Uterus (tissue), 3 donors: ENCODE measurements at regions not wholly inside any gene's neighbourhood (a gene's known extent, or its start where the extent isn't known, plus 50 kb on each side); places are given as distances from the start of the nearest gene placed in this dataset.

Experiments
- DNase-seq, 2 donors: peaks; one replicate each; pipeline ENCODE4 v3.0.0-alpha.2; 2019 to 2020
- H3K27ac ChIP-seq, 2 donors: fragments of 200-600 bp; sonication (generic); 1 replicate in 1 of 2; 2 replicates in 1 of 2; pipeline ENCODE4 v1.5.1; 2016 to 2018
- H3K27me3 ChIP-seq, 2 donors: fragments of 200-600 bp; sonication (generic); one replicate each; pipeline ENCODE4 v1.5.1; 2018 to 2019; ENCODE audit warnings: control low read depth in 1 of 2
- H3K36me3 ChIP-seq, 2 donors: fragments of 200-600 bp; sonication (generic); one replicate each; pipeline ENCODE4 v1.5.1; 2019; ENCODE audit warnings: control low read depth in 1 of 2
- H3K4me1 ChIP-seq, 2 donors: fragments of 200-600 bp; sonication (generic); one replicate each; pipeline ENCODE4 v1.5.1; 2018 to 2019; ENCODE audit warnings: control low read depth in 1 of 2
- H3K4me3 ChIP-seq, 2 donors: fragments of 200-600 bp; sonication (generic); 1 replicate in 1 of 2; 2 replicates in 1 of 2; pipeline ENCODE4 v1.5.1; 2018 to 2019; ENCODE audit warnings: mild to moderate bottlenecking in 1 of 2
- H3K9me3 ChIP-seq, 2 donors: fragments of 200-600 bp; sonication (generic); one replicate each; pipeline ENCODE4 v1.5.1; 2019; ENCODE audit warnings: control low read depth in 1 of 2
- CTCF ChIP-seq, 4 experiments: fragments of 200-600 bp in 2 of 4; fragments of 450-650 bp in 2 of 4; sonication (generic) in 2 of 4; IDR thresholded peaks; one replicate each; pipeline ENCODE4 v1.5.1; 2016 to 2019; ENCODE audit warnings: antibody characterized with exemption in 4 of 4, mild to moderate bottlenecking in 2 of 4, moderate library complexity in 1 of 4
- POLR2A ChIP-seq, 2 donors: fragments of 450-650 bp; IDR thresholded peaks; one replicate each; pipeline ENCODE4 v1.6.1; 2016; ENCODE audit warnings: antibody characterized with exemption in 2 of 2, mild to moderate bottlenecking in 1 of 2, moderate library complexity in 1 of 2
- intact Hi-C: fragments of 100-400 bp; cut with DNase I; formaldehyde crosslinking; loops from one replicate; pipeline ENCODE4 v1.15.1; 2023; ENCODE audit warnings: low total_unique reads
- donor health status: DM: yes; HTN: yes; CAD: no.

- no peaks in the 10 kb centered on the region for H3K4me1 ChIP-seq
- no peaks in the 10 kb centered on the region for H3K27me3 ChIP-seq
- no peak overlapping the region for H3K27ac ChIP-seq
- no peaks in the 10 kb centered on the region for H3K36me3 ChIP-seq
- no peak overlapping the region for H3K4me3 ChIP-seq
- no peak for DNase-seq
- TF ChIP-seq CTCF (IDR thresholded peaks at IDR 0.05) = no peak
- no peaks in the 10 kb centered on the region for H3K9me3 ChIP-seq
- intact Hi-C loops = no loop called here
Observed at GRCh38 chr14:82146846-82147245, 613.2 kb upstream of the SEL1L start.

- H3K9me3 ChIP-seq = no peaks in the 10 kb centered on the region
- no peak overlapping the region for H3K4me3 ChIP-seq
- intact Hi-C loops = no loop called here
- TF ChIP-seq POLR2A (IDR thresholded peaks at IDR 0.05) = no peak
- TF ChIP-seq CTCF (IDR thresholded peaks at IDR 0.05) = no peak
- H3K27me3 ChIP-seq = no peaks in the 10 kb centered on the region
- H3K27ac ChIP-seq = no peak overlapping the region
- no peaks in the 10 kb centered on the region for H3K4me1 ChIP-seq
- no peaks in the 10 kb centered on the region for H3K36me3 ChIP-seq
- DNase-seq = no peak
Observed at GRCh38 chr14:82153689-82154088, 620.0 kb upstream of the SEL1L start.

DNA sequence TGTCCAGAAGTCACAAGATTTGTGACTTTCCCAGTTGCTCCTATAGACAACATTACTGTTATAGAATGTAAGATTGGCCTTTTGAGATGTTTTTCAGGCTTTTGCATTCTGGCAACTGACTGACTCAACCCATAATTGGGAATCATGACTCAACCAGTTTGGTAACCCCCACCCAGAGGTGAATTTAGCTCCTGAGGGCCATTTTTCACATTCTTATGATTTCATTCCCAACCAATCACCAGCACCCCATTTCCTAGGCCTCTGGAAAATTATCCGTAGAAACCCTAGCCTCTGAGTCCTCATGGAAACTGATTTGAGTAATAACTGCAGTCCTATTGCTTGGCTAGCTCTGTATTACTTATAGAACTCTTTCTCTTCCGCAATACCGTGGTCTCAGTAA, 626.0 kb upstream of the SEL1L start:
- H3K4me3 ChIP-seq = no peak overlapping the region
- TF ChIP-seq POLR2A (IDR thresholded peaks at IDR 0.05) = no peak
- TF ChIP-seq CTCF (IDR thresholded peaks at IDR 0.05) = no peak
- no peak overlapping the region for H3K27ac ChIP-seq
- no peaks in the 10 kb centered on the region for H3K36me3 ChIP-seq
- intact Hi-C loops = no loop called here
- no peaks in the 10 kb centered on the region for H3K9me3 ChIP-seq
- no peaks in the 10 kb centered on the region for H3K4me1 ChIP-seq
- DNase-seq = no peak
- no peaks in the 10 kb centered on the region for H3K27me3 ChIP-seq

DNA sequence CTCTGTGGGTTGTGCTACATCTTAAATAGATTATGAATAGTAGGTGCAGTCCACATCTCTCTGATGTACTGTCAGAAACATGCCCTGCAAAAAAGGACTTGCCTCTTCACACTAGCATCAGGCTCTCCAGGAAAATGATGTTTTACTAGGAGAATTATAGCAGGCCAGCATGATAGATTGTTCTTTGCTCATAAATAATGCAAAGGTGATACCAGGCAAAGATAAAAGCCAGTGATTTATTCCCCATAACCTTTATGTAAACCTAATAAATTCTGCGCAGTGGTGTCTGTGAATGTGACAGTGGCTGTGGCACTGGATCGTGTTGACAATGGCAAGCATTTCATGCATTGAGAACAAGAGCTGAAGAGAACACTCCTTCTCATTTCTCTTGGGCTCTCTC, 646.5 kb upstream of the SEL1L start:
- Histone ChIP-seq H3K27me3 (no peaks in the 10 kb centered on the region), H3K36me3 (no peaks in the 10 kb centered on the region), H3K27ac (no peak overlapping the region), H3K4me3 (no peak overlapping the region), H3K4me1 (no peaks in the 10 kb centered on the region), H3K9me3 (no peaks in the 10 kb centered on the region)
- no peak for DNase-seq
- TF ChIP-seq POLR2A (IDR thresholded peaks at IDR 0.05) = no peak
- TF ChIP-seq CTCF (IDR thresholded peaks at IDR 0.05) = no peak
- intact Hi-C loops = no loop called here

DNA sequence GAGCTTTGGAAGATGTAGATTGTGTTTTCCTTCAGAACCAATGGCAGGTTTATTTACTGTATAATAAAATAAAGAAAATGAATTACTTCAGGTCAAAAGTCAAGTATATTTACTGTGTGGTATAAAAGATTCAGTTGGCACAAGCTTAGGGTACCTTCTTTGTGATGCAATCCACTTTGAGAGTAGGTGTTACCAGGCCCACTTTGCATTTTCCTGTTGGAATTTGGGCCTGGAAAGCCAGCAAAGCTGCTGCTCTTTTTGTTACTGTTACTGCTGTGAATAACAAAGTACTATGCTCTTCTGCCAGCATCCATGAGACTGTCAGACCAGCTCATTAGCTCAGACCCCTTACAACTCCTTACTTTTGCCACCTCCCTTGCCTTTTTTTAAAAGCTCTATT, 649.0 kb upstream of the SEL1L start:
- Histone ChIP-seq H3K27me3 (no peaks in the 10 kb centered on the region), H3K4me1 (no peaks in the 10 kb centered on the region), H3K4me3 (no peak overlapping the region), H3K27ac (no peak overlapping the region), H3K9me3 (no peaks in the 10 kb centered on the region), H3K36me3 (no peaks in the 10 kb centered on the region)
- intact Hi-C loops = no loop called here
- DNase-seq = no peak
- no peak for TF ChIP-seq CTCF (IDR thresholded peaks at IDR 0.05)
